Osteoblast (primary cell): ENCODE measurements at regions not wholly inside any gene's neighbourhood (a gene's known extent, or its start where the extent isn't known, plus 50 kb on each side); places are given as distances from the start of the nearest gene placed in this dataset.
A peak's percentile ranks its signal among the peaks of the same experiment; 100 is the strongest.
"Not testable (repeated sequence)": the region's sequence is repeated elsewhere in the genome, so short reads cannot be mapped to it uniquely, and the experiment has no call there.

ENCODE experiments used
- DNase-seq: peaks from one replicate; pipeline ENCODE4 v3.0.0; 2011; ENCODE audit warnings: low spot score, mixed read lengths; ENCODE audit not compliant: insufficient read length; ENCODE audit errors: missing footprints
- H2AFZ ChIP-seq: 2 replicates; pipeline ENCODE4 v1.6.0; 2011; ENCODE audit warnings: mild to moderate bottlenecking, low read length
- H3K27ac ChIP-seq: 2 replicates; pipeline ENCODE4 v1.5.1; 2011; ENCODE audit warnings: mild to moderate bottlenecking, low read depth, low read length, moderate library complexity
- H3K27me3 ChIP-seq: 2 replicates; pipeline ENCODE4 v1.6.0; 2012; ENCODE audit warnings: mild to moderate bottlenecking, control low read depth, inconsistent platforms, low read length, moderate library complexity; ENCODE audit not compliant: insufficient read depth
- H3K36me3 ChIP-seq: 2 replicates; pipeline ENCODE4 v1.5.1; 2011; ENCODE audit warnings: mild to moderate bottlenecking, low read length, control low read depth, moderate library complexity; ENCODE audit not compliant: insufficient read depth
- H3K4me1 ChIP-seq: 2 replicates; pipeline ENCODE4 v1.5.1; 2011; ENCODE audit warnings: mild to moderate bottlenecking, low read length, control low read depth, moderate library complexity; ENCODE audit not compliant: insufficient read depth
- H3K4me2 ChIP-seq: 2 replicates; pipeline ENCODE4 v1.6.0; 2011; ENCODE audit warnings: mild to moderate bottlenecking, low read length; ENCODE audit not compliant: insufficient read depth
- H3K4me3 ChIP-seq: fragments of 200-600 bp; sonication (generic); 3 replicates; pipeline ENCODE4 v1.5.1; 2012; ENCODE audit warnings: mild to moderate bottlenecking, low read length, inconsistent platforms; ENCODE audit not compliant: insufficient read depth
- H3K79me2 ChIP-seq: 2 replicates; pipeline ENCODE4 v1.6.0; 2012; ENCODE audit warnings: mild to moderate bottlenecking, low read length, control low read depth, inconsistent platforms; ENCODE audit not compliant: insufficient read depth
- H3K9me3 ChIP-seq: 2 replicates; pipeline ENCODE4 v1.5.1; 2011; ENCODE audit warnings: low read depth, low read length, control low read depth
- H4K20me1 ChIP-seq: 2 replicates; pipeline ENCODE4 v1.6.0; 2012; ENCODE audit warnings: mild to moderate bottlenecking, low read length, control low read depth; ENCODE audit not compliant: insufficient read depth
- TF ChIP-seq, protein P1 (sequence below): IDR thresholded peaks from 2 replicates; pipeline ENCODE4 v1.5.1; 2011; ENCODE audit warnings: mild to moderate bottlenecking, low read depth, low read length, moderate library complexity; ENCODE audit errors: extremely low read depth

DNA sequence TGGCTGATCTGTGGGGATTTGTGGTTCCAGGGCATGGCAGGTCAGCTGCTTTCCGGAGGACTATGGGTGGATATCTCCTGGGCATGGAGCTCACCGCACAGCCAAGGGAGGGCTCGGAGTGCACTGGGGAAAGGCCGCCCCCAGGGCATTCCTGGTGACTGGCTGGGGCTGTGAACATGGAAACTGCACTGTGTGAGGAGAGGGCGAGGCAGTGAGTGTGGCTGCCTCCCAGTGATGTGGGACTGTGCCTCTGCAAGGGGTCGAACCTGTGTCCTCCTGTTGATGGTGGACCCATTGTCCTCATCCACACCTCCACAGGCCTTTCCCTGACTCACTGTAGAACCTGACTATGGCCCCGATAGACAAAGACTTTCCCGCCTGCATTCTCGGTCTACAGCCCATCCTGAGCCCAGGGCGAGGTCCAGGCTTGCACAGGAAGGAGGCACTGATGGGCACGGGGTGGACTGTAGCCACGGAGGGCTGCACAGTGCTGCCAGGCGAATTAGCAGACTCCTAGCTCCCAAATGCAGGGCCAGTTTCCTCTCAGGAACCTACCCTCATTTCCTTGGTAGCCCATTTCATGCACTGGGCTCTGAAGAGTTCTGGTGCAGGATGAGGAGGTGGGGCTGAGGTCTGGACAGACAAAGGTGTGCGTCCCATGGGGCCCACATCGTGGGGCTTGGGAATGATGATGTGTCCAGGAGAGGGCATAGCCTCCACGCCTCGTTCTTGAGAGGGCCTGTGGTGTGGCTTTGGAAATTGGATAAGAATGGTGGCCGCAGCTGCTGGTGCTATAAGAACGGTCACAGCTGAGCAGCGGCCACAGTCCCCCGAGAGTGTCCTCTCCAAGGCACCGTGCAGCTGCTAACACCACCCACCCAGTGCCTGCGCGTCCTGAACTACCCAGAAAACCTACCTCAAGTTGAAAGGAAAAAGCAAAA, 415.1 kb downstream of the TMEM121 start:
- DNase-seq: peak; percentile 60
- no peak overlapping the region for H3K4me2 ChIP-seq
- no peak overlapping the region for H3K27ac ChIP-seq
- H3K27me3 ChIP-seq: no peaks in the 10 kb centered on the region
- no peaks in the 10 kb centered on the region for H3K79me2 ChIP-seq
- TF ChIP-seq, protein P1, sequence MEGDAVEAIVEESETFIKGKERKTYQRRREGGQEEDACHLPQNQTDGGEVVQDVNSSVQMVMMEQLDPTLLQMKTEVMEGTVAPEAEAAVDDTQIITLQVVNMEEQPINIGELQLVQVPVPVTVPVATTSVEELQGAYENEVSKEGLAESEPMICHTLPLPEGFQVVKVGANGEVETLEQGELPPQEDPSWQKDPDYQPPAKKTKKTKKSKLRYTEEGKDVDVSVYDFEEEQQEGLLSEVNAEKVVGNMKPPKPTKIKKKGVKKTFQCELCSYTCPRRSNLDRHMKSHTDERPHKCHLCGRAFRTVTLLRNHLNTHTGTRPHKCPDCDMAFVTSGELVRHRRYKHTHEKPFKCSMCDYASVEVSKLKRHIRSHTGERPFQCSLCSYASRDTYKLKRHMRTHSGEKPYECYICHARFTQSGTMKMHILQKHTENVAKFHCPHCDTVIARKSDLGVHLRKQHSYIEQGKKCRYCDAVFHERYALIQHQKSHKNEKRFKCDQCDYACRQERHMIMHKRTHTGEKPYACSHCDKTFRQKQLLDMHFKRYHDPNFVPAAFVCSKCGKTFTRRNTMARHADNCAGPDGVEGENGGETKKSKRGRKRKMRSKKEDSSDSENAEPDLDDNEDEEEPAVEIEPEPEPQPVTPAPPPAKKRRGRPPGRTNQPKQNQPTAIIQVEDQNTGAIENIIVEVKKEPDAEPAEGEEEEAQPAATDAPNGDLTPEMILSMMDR: no peak
- H3K4me3 ChIP-seq: no peak overlapping the region
- H3K9me3 ChIP-seq: peaks cover 4% of the 10 kb centered on the region
- no peaks in the 10 kb centered on the region for H4K20me1 ChIP-seq
- no peaks in the 10 kb centered on the region for H3K36me3 ChIP-seq
- H2AFZ ChIP-seq: no peak overlapping the region
- no peaks in the 10 kb centered on the region for H3K4me1 ChIP-seq

DNA sequence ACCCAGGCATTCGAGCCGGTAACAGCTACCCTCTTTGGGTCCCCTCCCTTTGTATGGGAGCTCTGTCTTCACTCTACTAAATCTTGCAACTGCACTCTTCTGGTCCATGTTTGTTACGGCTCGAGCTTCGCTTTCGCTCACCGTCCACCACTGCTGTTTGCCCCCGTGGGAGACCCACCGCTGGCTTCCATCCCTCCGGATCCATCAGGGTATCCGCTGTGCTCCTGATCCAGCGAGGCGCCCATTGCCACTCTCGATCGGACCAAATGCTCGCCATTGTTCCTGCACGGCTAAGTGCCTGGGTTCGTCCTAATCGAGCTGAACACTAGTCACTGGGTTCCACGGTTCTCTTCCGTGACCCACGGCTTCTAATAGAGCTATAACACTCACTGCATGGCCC, 416.3 kb downstream of the TMEM121 start:
- not testable (repeated sequence) for H3K36me3 ChIP-seq

DNA sequence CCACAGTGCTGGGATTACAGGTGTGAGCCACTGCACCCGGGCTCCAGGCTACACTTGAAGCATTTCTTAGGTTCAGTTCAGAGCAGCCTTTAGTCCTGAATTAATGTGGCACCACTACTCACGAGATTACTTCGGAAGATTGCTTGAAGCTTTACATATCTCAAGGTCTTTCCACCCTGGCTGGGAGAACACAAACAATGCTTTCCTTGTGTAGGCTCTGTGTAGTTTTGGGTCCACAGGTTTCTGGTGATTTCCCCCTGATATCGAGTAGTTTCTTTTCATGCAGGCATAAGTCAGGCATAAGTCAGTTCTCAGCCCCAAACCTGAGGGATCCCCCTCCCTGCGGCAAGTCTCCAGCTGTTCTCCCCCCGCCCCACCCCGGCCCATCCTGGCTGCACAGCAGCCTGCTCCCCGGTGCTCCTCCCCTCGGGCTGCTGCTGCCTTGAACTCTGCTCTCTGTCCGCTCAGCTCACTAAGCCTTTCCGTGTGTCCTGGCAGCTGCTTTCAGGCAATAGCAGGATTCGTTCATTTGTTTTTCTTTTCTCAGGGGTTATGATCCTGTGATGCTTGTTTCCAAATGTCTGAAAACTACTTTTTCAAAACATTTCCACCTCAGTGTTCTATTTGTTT, 417.7 kb downstream of the TMEM121 start:
- Histone ChIP-seq H3K9me3 (no peaks in the 10 kb centered on the region), H4K20me1 (no peaks in the 10 kb centered on the region), H3K4me1 (no peaks in the 10 kb centered on the region), H2AFZ (no peak overlapping the region), H3K4me3 (no peak overlapping the region), H3K27ac (no peak overlapping the region), H3K27me3 (no peaks in the 10 kb centered on the region), H3K79me2 (no peaks in the 10 kb centered on the region), H3K4me2 (no peak overlapping the region), H3K36me3 (no peaks in the 10 kb centered on the region)
- peak; percentile 35 for DNase-seq
- TF ChIP-seq, protein P1: no peak

More for the DNA sequence above, 416.3 kb downstream of the TMEM121 start:
- H3K9me3 ChIP-seq, H3K4me2 ChIP-seq, H4K20me1 ChIP-seq, H3K79me2 ChIP-seq, H3K4me1 ChIP-seq, H3K27ac ChIP-seq, H3K27me3 ChIP-seq, DNase-seq, H3K4me3 ChIP-seq, H2AFZ ChIP-seq: not testable (repeated sequence)

DNA sequence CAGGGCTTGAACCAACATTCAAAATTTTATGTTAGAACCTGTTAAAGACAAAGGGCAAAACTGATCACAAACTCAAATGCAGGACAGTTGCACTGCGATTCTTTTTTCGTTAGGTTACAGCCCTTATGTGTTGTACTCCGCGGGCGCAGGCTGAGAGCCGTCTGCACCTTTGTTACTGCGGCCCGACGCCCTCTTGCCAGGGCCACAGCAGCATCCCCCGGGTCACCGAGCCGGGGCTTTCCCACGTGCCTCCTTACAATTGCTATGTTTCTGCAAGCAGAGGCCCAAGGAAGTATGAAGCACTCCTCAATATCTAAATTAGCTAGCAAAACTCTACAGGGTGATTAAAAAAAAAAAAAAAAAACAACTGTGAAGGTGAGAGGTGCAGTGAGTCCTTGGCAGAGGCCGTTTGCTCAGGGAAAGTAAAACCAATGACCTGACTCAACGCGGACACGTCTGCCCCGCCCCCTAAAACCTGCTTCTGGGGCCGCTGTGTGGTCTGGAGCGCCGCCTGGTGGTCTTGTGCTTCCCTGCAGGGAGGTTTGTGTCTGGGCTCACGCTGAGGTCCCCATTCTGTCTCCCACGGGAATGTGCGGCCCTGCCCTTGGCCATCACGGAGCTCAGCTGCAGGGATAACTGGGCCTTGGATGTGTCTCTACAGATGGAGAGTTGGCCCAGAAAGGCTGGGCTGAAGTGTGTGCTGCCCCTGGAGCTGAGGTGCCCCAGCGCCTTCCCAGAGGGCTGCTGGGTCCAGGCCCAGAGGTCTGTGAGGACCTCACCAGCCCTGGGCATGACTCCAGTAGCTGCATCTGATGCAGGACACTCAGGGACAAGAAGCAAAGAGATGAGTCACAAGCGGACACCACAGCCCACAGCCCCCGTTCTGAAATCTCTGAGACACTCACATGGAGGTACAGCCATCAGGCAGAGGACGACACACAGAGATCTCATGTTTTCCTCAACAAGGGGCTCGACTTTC, 418.5 kb downstream of the TMEM121 start:
- peak; percentile 87 for DNase-seq
- Histone ChIP-seq H3K79me2 (no peaks in the 10 kb centered on the region), H3K36me3 (no peaks in the 10 kb centered on the region), H3K27me3 (no peaks in the 10 kb centered on the region), H3K4me2 (no peak overlapping the region), H3K4me3 (no peak overlapping the region), H2AFZ (no peak overlapping the region), H3K9me3 (no peaks in the 10 kb centered on the region), H3K27ac (no peak overlapping the region), H4K20me1 (no peaks in the 10 kb centered on the region), H3K4me1 (no peaks in the 10 kb centered on the region)
- TF ChIP-seq, protein P1: peak; percentile 68
